Stimulated activated CD8-positive, alpha-beta memory T cell treated with anti-CD3 and anti-CD28 coated beads, Interleukin-15, amount 100 ng/mL, for 4 hours (primary cell): ENCODE measurements at regions not wholly inside any gene's neighbourhood (a gene's known extent, or its start where the extent isn't known, plus 50 kb on each side); places are given as distances from the start of the nearest gene placed in this dataset.

Source experiments
- DNase-seq, 2 donors: peaks; one replicate each; pipeline ENCODE4 v3.0.0-alpha.2; 2020; ENCODE audit warnings: low read depth in 2 of 2

DNA sequence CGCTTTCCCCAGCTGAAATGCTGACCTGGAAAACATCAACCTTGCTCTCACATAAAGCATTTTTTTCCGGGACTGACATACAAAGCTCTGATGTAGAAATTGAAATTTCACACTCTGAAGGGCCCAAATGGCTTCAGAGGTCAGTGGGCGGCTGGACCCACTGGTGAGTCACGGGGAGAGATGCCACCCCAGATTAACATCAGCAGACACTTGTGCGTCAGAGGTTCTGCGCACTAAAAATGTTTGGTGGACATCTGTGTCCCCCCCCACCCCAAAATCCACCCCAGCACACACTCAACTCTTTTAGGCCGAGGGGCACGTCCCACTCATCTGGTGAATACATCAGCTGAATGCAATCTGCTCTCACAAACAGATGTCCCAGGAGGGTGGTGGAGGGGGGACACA, 208.9 kb downstream of the ASB1 start:
- DNase-seq: no peak

DNA sequence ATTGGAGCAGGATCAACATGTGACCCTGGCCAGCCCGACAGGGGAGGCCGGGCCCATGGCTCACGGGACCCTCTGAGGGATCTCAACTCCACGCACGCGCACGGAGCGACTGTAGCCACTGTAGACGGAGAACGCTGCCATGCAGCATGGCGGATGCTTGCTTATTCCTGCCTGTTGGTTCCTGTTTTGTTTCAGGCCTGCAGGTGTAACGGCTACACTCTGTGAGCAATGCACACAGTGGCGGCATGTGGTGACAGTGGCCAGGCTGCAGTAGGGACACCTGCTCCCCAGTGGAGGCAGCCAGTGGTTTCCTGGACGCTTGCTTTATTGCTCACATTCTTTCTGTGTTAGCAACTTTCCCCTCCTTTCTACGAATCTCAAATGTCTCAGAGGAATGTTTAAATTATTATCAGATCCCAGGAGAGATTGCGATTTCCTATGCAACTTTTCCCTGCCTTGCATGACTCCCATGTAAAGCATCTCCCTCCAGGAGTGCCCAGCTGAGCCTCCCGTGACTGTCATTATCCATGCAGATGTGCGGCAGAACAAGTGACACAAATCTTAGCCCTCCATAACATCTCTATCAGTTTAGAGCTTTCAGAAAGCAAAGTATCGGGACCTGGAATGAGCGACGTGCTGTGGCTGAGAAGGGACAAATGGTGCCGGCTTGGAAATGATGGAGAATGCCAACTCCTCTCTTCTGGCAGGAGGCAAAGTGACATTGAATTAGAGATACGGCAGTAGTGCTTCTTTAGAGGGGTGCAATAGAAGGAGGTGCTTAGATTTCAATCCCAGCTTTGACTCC, 209.7 kb downstream of the ASB1 start:
- DNase-seq: no peak

DNA sequence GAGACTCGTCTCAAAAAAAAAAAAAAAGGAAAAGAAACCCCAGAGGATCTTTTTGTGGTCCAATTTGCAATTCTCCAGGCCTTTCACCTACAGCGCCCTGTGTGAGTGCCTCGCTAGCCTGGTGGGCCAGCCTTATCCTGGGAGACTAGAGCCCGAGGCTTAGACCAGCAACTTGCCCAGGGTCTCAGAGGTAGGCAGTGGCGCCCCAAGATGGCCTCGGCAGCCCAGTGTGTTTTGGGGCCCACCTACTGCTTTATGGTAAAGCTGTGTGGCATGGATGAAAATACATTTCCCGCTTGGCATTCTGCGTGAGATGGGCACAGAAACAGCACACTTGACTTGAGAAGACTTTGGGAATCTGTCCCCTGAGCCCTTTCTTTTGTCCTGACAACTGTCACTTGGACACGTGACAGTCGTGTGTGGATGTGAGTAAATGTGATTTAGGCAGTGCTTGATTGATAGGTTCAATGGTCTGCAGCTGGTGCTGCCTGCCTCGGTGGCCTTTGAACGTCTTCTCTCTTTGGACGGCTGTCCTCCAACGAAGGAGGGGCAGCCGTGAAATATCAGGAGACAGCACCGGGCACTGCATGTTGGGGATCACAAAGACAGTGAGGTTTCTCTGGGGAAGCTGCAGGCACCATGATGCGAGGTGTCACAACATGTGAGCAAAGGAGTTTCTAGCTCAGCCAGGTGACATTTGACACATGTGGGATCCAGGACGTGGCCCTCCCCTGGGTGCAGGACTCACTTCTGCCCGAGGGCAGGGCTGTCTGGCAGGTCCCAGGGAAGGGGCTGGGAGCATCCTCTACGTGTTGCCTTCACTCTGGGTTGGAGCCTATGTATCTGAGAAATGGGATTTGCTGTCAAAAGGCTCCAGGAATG, 209.5 kb upstream of the TWIST2 start:
- no peak for DNase-seq

DNA sequence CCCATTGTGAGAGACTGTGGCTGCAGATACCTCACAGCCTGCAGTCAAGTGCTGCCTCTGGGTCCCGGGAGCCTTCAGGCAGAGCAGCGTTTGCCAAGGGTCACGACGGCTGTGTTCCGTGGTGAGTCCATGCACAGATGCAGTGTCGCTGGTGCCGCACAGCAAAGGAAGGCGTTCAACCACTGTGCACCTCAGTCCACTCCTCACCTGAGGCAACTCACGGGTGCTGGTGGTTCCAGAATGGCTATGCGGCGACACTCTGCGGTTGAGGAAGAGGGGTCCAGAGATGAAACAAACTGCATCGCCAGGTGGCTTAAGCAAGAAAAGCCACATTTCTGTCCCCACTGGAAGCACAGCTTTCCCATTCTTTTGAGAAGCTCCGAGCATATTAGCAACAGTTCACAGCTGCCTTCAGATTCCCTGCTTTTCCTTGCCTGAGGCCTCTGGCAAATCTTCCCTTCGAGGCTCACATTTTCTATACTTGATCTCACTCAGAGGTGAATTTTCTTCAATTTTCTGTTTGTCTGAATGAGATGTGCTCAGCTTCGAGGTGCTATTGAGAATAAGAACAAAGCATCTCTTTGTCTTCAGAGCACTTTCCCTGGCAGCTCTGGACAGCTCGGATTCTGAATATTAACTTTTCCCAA, 208.8 kb upstream of the TWIST2 start:
- DNase-seq: no peak

DNA sequence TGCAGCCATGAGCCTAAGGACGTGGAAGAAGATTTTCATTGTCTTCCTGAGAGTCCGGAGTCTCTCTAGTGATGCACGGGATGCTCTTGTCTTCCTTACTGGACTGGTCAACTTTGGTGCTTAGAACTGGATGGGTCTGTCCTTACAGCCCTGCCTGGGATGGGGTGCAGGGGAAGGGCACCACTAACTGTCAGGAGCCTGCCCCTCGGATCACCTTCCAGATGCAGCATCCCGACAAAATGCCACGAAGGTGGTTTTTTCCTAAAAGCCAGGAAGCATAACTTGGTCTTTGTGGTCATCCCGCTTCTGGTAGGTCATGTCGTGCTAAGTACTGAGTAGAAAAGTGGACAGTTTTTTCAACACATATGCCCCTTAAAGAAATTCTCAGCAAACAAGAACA, 207.4 kb upstream of the TWIST2 start:
- no peak for DNase-seq

DNA sequence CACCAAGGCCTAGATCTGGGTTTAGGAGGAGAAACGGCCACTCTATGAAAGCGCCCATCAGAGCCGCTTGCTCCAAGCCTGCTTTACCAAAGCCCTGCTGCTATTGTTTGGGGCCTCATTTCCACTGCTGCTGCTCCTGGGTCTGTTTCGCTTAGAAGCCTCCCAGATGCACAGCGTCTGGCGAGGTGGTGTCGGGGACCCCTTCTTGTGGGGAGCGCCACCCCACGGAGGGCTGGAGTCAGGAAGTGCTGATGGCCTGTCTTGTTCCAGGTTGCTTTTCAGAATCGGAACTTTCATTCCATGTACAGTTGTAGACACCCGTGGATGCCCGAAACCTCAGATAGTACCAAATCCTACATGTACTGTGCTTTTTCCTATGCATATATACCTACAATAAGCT, 204.9 kb upstream of the TWIST2 start:
- no peak for DNase-seq

DNA sequence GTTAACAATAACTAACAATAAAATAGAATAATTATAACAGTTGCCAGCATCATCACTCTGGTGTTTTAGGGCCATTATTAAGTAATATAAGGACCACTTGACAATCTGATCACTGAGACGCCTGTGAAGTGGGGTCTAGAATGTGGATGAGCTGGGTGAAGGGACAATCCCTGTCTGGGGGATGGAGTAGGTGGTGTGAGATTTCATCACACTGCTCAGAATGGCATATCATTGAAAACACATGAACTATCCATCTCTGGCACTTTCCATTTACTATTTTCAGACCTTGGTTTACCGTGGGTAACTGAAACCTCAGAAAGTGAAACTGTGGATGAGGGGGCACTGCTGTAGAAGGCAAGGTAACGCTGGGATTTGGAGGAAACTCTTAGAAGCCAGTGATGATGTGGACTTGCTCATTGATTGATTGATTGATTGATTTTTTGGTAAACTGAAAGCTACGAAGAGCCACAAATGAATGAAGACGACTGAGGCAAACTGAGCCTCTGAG, 204.4 kb upstream of the TWIST2 start:
- DNase-seq: no peak

DNA sequence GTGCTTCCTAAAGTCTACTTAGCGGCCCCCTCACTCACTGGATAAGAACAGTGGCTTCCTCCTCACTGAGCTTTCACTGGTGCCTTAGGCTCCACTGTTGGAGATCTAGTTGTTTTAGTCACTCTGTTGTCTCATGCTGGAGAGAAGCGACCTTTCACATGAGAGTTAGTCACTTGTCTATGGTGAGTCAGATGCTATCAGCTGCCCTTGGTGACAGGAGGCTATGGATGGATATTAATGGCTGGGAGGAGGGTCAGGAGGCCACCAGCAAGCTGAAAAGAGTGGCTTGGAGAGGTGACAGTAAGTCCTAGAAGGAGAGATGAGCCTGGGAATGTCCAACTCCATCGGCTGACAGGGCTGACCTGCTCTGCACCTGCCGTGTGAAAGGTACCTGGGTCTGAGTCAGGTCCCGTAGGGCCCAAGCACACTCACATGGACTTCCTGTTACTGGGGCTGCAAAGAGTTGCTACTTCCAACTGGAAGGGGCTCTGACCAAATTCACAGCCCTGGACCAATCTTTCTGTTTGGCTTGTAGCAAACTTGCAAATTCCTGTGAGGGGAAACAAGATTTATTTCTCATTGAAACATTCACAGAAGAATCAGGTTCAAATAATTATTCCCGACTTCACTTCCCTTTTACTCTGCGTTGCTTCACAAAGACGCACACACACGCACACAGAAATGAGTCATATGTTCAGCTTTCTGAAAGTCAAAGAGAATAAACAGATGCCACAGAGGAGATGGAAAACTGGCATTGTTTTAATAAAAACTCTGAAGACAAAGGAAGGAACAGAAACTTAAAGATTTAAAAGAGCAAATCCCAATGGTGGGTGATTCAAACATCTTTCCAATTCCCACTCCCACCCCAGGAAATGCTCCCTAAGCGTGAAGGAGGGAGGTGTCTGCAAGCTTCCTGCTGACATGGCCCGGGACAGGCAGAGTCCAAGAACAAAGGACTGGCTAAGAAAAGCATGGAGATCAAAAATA, 203.5 kb upstream of the TWIST2 start:
- no peak for DNase-seq

DNA sequence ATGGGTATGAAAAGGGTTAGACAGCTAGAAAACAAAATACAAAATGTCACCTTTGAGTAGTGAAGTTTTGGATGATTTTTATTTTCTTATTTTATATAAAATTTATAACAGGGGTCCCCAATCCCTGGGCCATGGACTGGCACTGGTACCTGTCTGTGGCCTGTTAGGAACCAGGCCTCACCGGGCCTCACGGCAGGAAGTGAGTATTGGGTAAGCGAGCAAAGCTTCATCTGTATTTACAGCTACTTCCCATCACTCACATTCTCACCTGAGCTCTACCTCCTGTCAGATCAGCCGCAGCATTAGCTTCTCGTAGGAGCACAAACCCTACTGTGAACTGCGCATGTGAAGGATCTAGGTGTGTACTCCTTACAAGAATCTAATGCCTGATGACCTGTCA, 202.8 kb upstream of the TWIST2 start:
- DNase-seq: no peak

DNA sequence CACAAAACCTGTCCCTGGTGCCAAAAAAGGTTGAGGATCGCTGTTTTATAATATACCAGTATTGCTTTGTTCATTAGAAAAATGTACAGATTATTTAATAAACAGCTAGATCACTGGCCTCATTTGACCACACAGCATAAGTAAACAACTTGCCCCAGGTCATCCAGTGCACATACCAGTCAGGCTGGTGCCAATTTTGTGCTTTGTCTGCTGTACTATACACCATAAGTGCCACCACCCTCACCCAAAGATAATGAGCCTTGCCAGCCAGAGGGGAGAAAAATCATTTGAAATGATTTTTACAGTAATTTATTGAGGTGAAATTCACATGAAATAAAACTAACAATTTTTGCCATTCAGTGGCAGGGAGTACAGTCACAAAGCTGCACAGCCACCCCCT, 202.2 kb upstream of the TWIST2 start:
- DNase-seq: no peak

DNA sequence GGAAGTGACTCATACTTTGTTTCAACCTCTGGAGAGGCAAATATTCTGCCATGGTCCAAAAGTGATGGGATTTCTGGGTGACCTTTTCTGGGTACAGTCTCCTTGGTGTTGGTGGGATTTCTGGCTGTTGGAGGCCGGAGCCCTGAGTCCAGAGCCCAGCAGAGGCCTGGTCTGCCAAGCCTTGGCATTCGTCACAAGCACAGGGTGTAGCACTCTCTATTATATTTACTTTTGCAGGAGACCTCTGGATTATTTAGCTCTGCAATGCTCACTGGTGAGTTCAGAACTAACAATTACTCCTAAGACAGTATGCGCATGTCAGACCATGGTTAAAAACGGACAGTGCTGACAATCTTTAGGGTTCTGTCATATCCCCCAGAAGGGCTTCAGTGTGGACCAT, 201.6 kb upstream of the TWIST2 start:
- DNase-seq: no peak

DNA sequence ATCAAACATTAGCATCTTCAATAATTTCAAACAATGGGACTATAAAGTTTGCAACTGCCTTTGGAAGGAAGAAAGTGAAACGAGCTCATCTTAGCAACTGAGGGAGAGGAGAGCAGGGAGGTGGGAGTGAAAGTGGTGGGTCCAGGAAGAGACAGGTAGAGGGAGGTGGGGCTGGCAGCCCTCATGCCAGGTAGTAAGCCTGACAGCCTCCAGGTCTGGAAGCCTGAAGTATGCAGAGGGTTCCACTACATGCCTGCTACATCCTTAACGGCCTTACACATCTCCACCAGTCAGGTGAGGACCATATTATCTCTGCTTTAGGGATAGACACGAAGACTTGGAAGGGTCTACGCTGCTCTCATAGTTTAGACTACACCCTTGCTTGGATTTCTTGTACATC, 201.1 kb upstream of the TWIST2 start:
- no peak for DNase-seq

DNA sequence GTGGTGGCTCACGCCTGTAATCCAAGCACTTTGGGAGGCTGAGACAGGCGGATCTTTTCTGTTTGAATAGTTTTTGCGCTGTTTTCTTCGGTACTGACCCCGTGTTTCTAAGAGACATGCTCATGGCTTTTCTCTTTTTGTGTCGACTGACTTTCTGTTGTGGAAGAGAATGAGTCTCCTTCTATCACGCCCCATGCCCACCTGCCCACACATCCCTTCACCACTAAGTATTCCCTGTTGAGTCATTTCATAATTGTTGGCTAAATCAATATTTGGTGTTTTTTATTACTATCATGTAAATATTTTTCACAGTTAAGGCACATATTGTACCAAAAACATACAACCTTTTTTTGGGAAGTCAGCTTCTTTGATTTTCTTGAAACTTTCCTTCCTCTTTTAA, 198.8 kb upstream of the TWIST2 start:
- DNase-seq: no peak

DNA sequence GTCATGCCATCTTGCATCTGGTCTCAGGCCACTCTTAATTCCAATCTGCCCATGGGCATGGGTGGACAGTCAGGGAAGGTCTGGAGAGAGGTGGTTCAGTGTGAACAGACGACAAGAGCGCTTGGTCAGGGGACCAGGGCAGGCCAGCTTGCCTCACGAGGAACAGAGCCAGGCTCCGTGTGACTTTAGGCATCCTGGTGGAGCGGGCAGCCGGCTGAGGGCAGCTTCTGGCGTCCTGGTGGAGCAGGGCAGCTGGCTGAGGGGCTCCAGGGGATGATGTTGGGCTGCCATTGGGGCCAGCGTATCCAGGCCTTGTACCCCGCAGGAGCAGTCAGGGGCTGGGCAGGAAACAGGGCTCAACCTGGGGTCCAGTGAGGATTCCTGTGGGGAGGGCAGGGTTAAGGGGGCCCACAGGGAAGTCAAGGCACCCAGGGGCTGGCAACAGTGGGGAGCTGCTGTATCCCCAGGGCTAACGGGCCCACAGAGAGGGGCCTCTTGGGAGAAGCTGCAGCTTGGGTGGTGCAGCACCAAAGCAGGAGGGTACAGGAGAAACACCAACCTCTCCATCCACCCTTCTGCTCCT, 197.9 kb upstream of the TWIST2 start:
- no peak for DNase-seq

DNA sequence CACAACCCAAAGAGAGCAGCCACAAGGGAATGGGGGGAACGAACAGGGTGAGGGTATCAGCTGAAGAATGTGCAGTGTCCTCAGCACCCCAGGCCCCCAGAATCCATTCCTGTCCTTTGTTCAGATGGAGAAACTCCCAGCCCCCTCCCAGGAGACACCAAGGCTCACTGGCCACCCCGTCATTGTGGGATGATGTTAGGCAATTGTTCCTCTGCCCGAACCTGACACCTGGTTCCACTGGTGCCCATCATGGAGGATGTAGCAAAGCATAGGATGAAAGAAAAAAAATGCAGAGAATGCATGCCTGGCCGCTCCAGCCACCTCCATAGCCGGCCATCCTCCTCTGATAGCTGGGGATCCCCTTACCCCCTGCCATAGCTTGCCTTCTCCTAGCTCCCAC, 197.3 kb upstream of the TWIST2 start:
- DNase-seq: no peak

DNA sequence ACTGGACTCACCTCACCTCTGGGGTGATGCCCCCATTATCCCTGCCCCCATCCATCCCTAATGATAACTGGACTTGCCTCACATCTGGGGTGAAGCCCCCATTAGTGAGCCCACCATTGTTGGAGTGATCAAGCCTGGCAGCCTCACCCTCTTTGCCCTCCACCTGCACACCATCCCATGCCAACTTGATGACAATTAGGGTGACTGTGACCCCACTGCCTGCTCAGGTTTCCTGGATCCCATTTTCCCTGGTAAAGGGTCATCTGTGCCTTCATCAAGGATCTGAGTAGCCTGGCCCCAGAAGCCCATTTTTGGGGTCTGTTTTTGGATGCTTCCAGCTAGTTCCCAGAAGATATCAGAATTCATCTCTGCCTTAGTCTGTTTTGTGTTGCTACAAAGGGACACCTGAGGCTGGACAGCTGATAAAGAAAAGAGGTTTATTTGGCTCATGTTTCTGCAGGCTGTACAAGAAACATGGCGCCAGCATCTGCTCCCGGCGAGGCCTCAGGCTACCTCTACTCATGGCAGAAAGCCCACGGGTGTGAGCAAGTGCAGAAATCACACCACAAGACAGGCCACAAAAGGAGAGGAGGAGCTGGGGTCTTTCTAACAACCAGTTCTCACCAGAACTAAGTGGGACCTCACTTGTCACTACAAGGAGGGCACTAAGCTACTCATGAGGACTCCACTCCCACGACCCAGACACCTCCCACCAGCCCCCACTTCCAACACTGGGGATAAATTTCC, 196.4 kb upstream of the TWIST2 start:
- no peak for DNase-seq

DNA sequence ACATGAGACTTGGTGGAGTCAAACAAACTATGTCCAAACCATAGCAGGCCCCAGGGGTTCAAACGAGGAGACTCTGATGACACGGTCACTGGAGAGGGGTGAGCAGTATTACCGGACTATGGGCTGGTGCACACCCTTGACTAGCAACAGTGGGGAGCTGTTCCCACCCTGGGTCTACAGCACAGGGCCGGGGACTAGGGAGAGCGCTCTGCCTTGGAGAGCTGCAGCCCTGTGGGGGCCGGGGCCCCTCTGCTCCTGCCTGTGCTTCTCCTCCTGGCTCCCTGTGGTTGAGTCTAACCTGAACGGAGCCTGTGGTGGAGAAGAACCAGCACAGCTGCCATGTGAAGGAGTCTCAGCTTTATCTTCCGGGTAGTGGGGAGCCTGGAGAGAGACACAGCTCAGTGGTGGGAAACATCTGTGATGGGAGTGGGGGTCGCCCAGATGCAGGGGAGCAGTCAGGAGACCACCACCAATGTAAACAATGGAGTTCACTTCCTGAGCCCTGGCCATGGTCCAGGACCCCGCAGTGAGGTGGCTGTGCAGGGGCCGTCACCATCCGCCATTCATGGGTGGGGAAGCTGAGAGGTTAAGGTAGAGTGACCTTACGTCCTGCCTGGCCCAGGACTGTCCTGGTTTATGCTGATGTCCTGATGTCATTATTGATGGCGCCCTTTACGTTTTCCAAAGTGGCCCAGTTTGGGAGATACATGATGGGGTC, 195.7 kb upstream of the TWIST2 start:
- no peak for DNase-seq

DNA sequence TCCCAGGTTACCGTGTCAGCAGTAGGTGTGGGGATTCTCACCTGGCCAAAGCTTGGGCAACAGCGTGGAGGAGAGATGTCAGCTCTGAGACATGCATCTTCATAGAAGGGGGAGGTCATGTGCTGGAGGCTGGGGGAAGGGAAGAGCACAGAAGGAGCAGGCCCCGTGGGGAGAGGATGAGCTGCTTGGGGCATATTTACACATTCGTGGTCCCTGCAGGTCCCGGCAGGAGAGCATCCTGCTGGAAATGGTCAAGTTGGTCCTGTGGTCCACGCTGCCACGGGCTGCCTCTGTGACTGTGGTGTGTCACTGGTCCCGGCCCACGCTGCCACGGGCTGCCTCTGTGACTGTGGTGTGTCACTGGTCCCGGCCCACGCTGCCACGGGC, 195.1 kb upstream of the TWIST2 start:
- DNase-seq: no peak

DNA sequence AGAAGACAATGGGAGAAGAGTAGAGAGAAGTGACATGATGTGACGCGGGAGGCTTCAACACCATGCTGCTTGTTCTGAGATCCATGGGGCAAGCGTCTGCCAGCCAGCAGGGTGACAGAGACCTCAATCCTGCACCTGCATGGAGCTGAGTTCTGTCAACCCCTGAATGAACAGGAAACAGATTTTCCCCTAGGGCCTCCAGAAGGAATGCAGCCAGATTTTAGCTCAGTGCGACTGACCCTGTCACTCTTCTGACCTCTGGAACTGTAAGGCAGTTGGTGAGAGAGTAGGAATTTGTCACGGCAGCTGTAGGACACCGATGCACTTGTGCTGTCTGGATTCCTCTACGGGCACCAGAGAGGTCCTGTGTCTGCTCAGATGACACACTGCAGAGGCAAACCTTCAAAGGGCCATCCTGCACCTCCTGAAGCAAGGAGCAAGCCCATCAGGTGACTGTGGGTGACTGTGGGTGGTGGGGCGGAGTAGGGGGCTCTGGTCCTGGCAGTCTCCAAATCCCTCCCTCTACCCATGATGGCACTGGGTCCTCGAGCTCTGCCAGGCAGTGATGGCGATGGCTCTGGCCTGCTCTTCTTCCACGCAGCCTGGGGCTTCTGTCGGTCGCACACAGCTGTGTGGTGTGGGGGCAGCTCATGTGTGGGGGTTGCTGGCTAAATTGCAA, 194.3 kb upstream of the TWIST2 start:
- no peak for DNase-seq
